Testis (tissue), 2 donors: ENCODE measurements at regions not wholly inside any gene's neighbourhood (a gene's known extent, or its start where the extent isn't known, plus 50 kb on each side); places are given as distances from the start of the nearest gene placed in this dataset.

Source experiments
- DNase-seq: peaks from one replicate; pipeline ENCODE4 v3.0.0-alpha.2; 2019
- H3K27ac ChIP-seq, 2 donors: fragments of 200-600 bp; sonication (generic); one replicate each; pipeline ENCODE4 v1.5.1; 2019
- H3K27me3 ChIP-seq: fragments of 200-600 bp; sonication (generic); one replicate; pipeline ENCODE4 v1.5.1; 2019
- H3K36me3 ChIP-seq: fragments of 200-600 bp; sonication (generic); one replicate; pipeline ENCODE4 v1.5.1; 2017; ENCODE audit warnings: low read depth; ENCODE audit errors: missing control alignments
- H3K4me1 ChIP-seq: fragments of 200-600 bp; sonication (generic); one replicate; pipeline ENCODE4 v1.5.1; 2019
- H3K4me3 ChIP-seq, 2 donors: fragments of 200-600 bp; sonication (generic); one replicate each; pipeline ENCODE4 v1.5.1; 2017 to 2019
- H3K9me3 ChIP-seq: fragments of 200-600 bp; sonication (generic); one replicate; pipeline ENCODE4 v1.5.1; 2017
- CTCF ChIP-seq, 3 experiments: fragments of 450-650 bp in 2 of 3; fragments of 200-600 bp in 1 of 3; sonication (generic) in 1 of 3; IDR thresholded peaks; one replicate each; pipeline ENCODE4 v1.5.1; 2016 to 2019; ENCODE audit warnings: antibody characterized with exemption in 3 of 3, mild to moderate bottlenecking in 2 of 3, moderate library complexity in 1 of 3
- POLR2A ChIP-seq: fragments of 450-650 bp; IDR thresholded peaks from one replicate; pipeline ENCODE4 v1.6.1; 2017; ENCODE audit warnings: antibody characterized with exemption, mild to moderate bottlenecking, moderate library complexity
- WGBS, 2 donors: methylation state at CpG; one replicate each; pipeline ENCODE4 v1.1.5; 2018; 5-methylcytosine and 5-hydroxymethylcytosine counted together
- intact Hi-C: fragments of 100-400 bp; cut with DNase I; formaldehyde crosslinking; loops from one replicate; pipeline ENCODE4 v1.15.1; 2023; ENCODE audit warnings: low total_unique reads

GRCh38 chr5:88144219-88145001, 124.2 kb downstream of the TMEM161B start:
- 12 to 13% methylated on average over 28 of the region's 28 CpGs for WGBS, 2 donors
- H3K27ac ChIP-seq: no peak overlapping the region
- no peak for DNase-seq
- no peaks in the 10 kb centered on the region for H3K27me3 ChIP-seq
- intact Hi-C loops: no loop called here
- H3K4me1 ChIP-seq: no peaks in the 10 kb centered on the region
- no peak overlapping the region for H3K4me3 ChIP-seq
- H3K36me3 ChIP-seq: no peaks in the 10 kb centered on the region
- TF ChIP-seq CTCF (IDR thresholded peaks at IDR 0.05): no peak
- no peak for TF ChIP-seq POLR2A
- no peaks in the 10 kb centered on the region for H3K9me3 ChIP-seq

GRCh38 chr5:88143693-88144218, 124.9 kb downstream of the TMEM161B start:
- Histone ChIP-seq H3K36me3 (no peaks in the 10 kb centered on the region), H3K4me1 (no peaks in the 10 kb centered on the region), H3K27ac (no peak overlapping the region), H3K27me3 (no peaks in the 10 kb centered on the region), H3K4me3 (no peak overlapping the region), H3K9me3 (no peaks in the 10 kb centered on the region)
- DNase-seq: no peak
- WGBS, 2 donors: 19 to 28% methylated on average over 10 of the region's 10 CpGs
- TF ChIP-seq CTCF (IDR thresholded peaks at IDR 0.05): no peak
- TF ChIP-seq POLR2A: no peak
- intact Hi-C loops: no loop called here

- no peak for DNase-seq
These were observed 125.6 kb downstream of the TMEM161B start for GRCh38 chr5:88142886-88143692.

GRCh38 chr5:88142636-88142885, 126.1 kb downstream of the TMEM161B start:
- intact Hi-C loops: no loop called here

More at GRCh38 chr5:88142886-88143692, 125.6 kb downstream of the TMEM161B start:
- no peak for TF ChIP-seq POLR2A
- no peak for TF ChIP-seq CTCF (IDR thresholded peaks at IDR 0.05)
- Histone ChIP-seq H3K4me3 (peak overlapping the region; percentile 3 to 56), H3K27me3 (no peaks in the 10 kb centered on the region), H3K36me3 (no peaks in the 10 kb centered on the region), H3K27ac (no peak overlapping the region), H3K4me1 (no peaks in the 10 kb centered on the region), H3K9me3 (no peaks in the 10 kb centered on the region)
- intact Hi-C loops: no loop called here
- 4 to 10% methylated on average over 20 of the region's 20 CpGs for WGBS, 2 donors

More at GRCh38 chr5:88142636-88142885, 126.1 kb downstream of the TMEM161B start:
- Histone ChIP-seq H3K27ac (no peak overlapping the region), H3K9me3 (no peaks in the 10 kb centered on the region), H3K36me3 (no peaks in the 10 kb centered on the region), H3K4me3 (peak overlapping the region; percentile 3 to 56), H3K27me3 (no peaks in the 10 kb centered on the region), H3K4me1 (no peaks in the 10 kb centered on the region)
- no peak for DNase-seq
- 8 to 10% methylated on average over 2 of the region's 2 CpGs for WGBS, 2 donors
- TF ChIP-seq POLR2A (no peak), CTCF (IDR thresholded peaks at IDR 0.05) (no peak)
